Ammon's horn (tissue), 1 donor: ENCODE measurements at regions not wholly inside any gene's neighbourhood (a gene's known extent, or its start where the extent isn't known, plus 50 kb on each side); places are given as distances from the start of the nearest gene placed in this dataset.

ENCODE experiments used
- DNase-seq: peaks from one replicate; pipeline ENCODE4 v3.0.0-alpha.2; 2016; ENCODE audit warnings: low spot score

- no peak for DNase-seq
Measured at GRCh38 chr15:62472616-62473299, 307.7 kb upstream of the C2CD4B start.

- DNase-seq, result no peak
Measured at GRCh38 chr15:62474021-62474770, 309.1 kb upstream of the C2CD4B start.

GRCh38 chr15:62474771-62475124, 309.7 kb upstream of the C2CD4B start:
- no peak for DNase-seq

- DNase-seq, result no peak
Measured at GRCh38 chr15:62475591-62475990, 310.5 kb upstream of the C2CD4B start.

GRCh38 chr15:62476163-62476562, 311.1 kb upstream of the C2CD4B start:
- DNase-seq, result no peak

- DNase-seq, result no peak
Measured at GRCh38 chr15:62477929-62478328, 312.8 kb upstream of the C2CD4B start.

- DNase-seq, result no peak
Measured at GRCh38 chr15:62482785-62483429, 317.8 kb upstream of the C2CD4B start.

GRCh38 chr15:62483814-62484213, 318.7 kb upstream of the C2CD4B start:
- no peak for DNase-seq

GRCh38 chr15:62485170-62485720, 320.2 kb upstream of the C2CD4B start:
- no peak for DNase-seq

- DNase-seq, result no peak
Measured at GRCh38 chr15:62486041-62486440, 321.0 kb upstream of the C2CD4B start.

GRCh38 chr15:62488387-62488786, 323.3 kb upstream of the C2CD4B start:
- DNase-seq, result no peak

- no peak for DNase-seq
Measured at GRCh38 chr15:62491642-62492041, 326.6 kb upstream of the C2CD4B start.

- DNase-seq, result no peak
Measured at GRCh38 chr15:62492900-62493299, 327.8 kb upstream of the C2CD4B start.

GRCh38 chr15:62494197-62494596, 329.1 kb upstream of the C2CD4B start:
- DNase-seq, result no peak

- no peak for DNase-seq
Measured at GRCh38 chr15:62495670-62496614, 330.9 kb upstream of the C2CD4B start.

- DNase-seq, result no peak
Measured at GRCh38 chr15:62497356-62497755, 332.3 kb upstream of the C2CD4B start.

- DNase-seq, result no peak
Measured at GRCh38 chr15:62498278-62498677, 333.2 kb upstream of the C2CD4B start.

- DNase-seq, result no peak
Measured at GRCh38 chr15:62498712-62499111, 333.6 kb upstream of the C2CD4B start.

GRCh38 chr15:62500325-62500724, 335.2 kb upstream of the C2CD4B start:
- no peak for DNase-seq

- DNase-seq, result no peak
Measured at GRCh38 chr15:62502451-62502850, 337.4 kb upstream of the C2CD4B start.

GRCh38 chr15:62503451-62503850, 338.4 kb upstream of the C2CD4B start:
- DNase-seq, result peak; percentile 47

GRCh38 chr15:62505762-62506161, 340.7 kb upstream of the C2CD4B start:
- no peak for DNase-seq
